GM21786 (cell line): ENCODE measurements at regions not wholly inside any gene's neighbourhood (a gene's known extent, or its start where the extent isn't known, plus 50 kb on each side); places are given as distances from the start of the nearest gene placed in this dataset.
"Not testable (repeated sequence)": the region's sequence is repeated elsewhere in the genome, so short reads cannot be mapped to it uniquely, and the experiment has no call there.

Source experiments
- ATAC-seq: cut with Tn5 transposase; IDR thresholded peaks from one replicate; pipeline ENCODE4 v1.9.1; 2021; ENCODE audit not compliant: unreplicated experiment

GRCh38 chr10:63077800-63078199 is 55.3 kb upstream of the NRBF2 start:
- no peak for ATAC-seq

DNA sequence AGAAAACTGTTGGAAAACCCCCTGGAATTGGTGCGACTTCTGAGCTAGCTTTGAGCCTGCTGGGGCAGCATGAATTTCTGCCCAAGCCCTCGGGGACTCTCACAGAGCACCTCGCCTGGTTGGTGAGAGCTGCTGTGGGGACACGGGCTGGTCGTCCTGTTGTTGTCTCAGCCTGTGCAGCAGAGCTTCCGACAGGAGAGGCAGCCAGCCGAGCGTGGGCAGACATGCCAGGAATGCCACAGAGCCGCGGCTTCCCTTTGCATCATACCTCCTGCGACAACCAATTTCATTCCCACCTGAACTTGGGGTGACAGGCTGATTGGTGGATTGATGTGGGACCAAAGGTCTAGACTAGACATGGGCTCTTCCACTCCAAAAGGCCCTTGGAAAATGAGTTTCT is 60.2 kb upstream of the NRBF2 start:
- ATAC-seq: no peak

- ATAC-seq: no peak
Observed at GRCh38 chr10:63071145-63071544, 62.0 kb upstream of the NRBF2 start.

DNA sequence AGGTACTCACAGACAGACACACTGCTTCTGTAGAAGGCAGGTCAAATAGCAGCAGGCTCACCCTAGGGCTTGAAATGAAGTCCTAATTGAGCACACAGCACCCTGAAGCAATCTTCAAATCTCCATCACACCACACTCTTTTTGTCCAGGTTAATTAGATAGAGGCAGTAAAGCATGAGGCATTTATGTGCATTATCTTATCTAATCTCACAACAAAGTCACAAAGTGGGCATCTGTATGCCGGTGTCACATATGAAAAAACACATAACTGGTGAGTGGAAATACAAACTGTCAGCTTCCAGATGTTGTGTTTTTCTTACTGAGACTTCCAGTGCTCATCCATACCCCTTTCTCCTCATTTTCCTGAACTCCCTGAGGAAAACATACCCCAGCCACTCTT is 63.8 kb upstream of the NRBF2 start:
- ATAC-seq: no peak

DNA sequence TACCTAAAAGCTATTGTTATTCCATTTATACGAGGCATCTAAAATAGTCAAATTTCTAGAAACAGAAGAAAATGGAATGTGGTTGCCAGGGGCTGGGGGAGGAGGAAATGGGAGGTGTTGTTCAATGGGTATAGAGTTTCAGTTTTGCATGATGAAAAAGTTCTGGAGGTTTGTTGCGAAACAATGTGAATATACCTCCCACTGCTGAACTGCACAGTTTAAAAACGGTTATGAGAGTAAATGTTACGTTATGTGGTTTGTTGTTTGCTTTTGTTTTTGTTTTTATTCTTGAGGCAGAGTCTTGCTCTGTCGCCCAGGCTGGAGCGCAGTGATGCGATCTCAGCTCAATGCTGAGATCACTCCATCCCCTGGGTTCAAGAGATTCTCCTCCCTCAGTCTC is 64.9 kb upstream of the NRBF2 start:
- ATAC-seq: no peak

DNA sequence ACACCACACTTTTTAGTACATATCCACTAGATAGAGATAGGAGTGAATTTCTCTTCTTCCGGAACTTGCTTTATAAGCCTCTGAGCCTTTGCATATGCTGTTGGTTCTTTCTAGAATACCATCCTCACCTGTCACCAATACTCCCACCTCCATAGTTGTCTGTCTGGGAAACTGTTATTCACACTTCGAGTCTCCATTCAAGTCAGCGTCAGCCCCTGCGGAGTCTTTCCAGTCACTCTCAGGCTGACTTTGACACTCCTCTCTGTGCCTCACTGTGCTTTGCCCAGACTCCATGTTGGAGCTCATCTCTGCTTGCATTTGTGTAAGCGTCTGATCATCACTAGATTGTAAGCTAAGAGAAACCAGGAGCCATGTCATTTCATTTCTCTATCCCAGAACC is 66.5 kb upstream of the NRBF2 start:
- ATAC-seq: no peak

- ATAC-seq: no peak
Observed at GRCh38 chr10:63064706-63065105, 68.4 kb upstream of the NRBF2 start.

GRCh38 chr10:63058236-63058635 is 74.9 kb upstream of the NRBF2 start:
- ATAC-seq: no peak

DNA sequence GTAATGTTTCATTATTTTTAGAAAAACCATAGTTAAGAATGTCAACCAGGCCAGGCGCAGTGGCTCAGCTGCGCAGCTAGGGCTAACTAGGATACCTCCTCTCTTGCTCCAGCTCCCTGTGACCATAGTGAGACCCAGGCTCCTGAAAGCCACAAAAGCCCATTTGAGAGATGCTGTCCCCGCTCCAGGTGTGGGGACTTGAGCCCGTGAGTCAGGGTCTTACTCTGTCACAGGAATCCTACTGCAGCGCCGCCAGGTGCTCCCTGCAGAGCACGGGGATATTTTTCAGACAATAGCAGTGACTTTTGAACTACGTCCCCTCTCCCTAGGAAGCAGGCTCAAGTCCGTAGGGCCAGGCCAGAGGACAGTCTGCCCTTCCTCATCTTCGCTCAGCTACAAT is 75.6 kb upstream of the NRBF2 start:
- no peak for ATAC-seq

DNA sequence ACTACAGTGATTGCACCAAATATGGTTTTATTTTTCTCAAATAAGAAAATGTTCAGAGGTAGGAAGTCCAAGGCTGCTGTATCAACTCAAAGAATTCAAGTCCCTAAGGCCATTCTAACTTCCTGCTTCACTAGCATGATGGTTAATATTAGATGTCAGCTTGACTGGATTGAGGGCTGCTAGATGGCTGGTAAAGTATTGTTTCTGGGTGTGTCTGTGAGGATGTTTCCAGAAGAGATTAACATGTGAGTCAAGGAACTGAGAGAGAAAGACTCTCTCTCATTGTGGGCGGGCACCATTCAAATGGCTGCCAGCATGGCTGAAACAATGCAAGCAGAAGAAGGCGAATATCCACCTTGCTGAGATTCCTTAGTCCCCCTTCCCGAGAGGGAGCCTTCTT is 77.4 kb upstream of the NRBF2 start:
- ATAC-seq: no peak

GRCh38 chr10:63054889-63055611 is 78.1 kb upstream of the NRBF2 start:
- no peak for ATAC-seq

- ATAC-seq: no peak
Observed at GRCh38 chr10:63052083-63052482, 81.0 kb upstream of the NRBF2 start.

DNA sequence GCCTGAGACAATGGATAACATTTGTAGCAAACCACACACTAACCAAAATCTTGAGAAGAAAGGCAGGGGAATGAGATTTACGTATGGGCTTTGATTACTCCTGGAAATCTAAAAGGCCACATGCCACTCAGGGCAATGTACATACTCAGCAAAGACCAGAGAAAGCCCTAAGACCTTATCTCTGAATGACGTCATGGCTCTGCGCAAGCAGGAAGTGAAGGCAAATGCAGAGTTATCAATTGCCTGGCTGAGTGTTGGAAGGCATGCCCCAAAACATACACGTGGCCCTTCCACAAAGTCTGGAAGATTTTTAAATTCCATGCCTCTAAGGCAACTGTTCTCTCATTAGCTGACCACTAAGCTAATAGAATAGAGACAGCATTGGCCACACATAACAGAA is 90.9 kb upstream of the NRBF2 start:
- no peak for ATAC-seq

DNA sequence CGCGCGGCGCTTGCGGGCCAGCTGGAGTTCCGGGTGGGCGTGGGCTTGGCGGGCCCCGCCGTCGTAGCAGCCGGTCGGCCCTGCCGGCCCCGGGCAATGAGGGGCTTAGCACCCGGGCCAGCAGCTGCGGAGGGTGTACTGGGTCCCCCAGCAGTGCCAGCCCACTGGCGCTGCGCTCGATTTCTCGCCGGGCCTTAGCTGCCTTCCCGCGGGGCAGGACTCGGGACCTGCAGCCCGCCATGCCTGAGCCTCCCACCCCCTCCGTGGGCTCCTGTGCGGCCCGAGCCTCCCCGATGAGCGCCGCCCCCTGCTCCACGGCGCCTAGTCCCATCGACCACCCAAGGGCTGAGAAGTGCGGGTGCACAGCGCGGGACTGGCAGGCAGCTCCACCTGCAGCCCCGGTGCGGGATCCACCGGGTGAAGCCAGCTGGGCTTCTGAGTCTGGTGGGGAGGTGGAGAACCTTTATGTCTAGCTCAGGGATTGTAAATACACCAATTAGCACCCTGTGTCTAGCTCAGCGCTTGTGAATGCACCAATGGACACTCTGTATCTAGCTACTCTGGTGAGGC is 99.4 kb upstream of the NRBF2 start:
- ATAC-seq: not testable (repeated sequence)

DNA sequence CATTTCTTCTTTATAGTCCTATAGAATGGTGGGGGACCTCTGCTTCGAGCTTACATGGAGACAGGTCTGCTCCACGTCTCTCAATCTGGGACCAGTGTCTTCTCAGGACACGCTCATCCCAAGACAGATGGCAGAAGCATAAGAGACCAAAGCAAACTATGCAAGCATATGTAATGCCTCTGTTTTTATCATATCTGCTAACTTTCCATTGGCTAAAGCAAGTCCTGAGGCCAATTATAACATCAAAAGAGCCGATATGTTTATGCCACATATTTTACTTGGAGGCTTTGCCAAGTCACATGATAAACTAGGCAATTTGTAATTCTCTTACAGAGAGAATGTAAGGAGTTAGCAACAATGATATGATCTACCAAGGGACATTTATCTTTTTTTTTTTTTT is 102.6 kb upstream of the NRBF2 start:
- ATAC-seq: no peak

DNA sequence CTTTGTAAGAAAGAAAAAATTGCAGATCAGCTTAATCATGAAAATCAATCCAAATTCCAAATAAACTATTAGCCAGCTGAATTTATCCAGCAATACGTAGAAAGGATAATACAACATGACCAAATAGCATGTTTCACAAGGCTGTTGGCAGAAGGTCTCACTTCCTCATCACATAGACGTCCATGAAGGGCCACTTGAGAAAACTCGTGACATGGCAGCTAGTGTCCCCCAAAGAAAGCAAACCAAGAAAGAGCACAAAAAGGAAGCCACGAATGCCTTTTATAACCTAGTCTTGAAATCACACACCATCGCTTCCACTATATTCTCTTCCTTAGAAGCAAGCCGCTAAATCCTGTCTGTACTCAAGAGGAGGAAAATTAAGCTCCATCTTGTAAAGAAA is 105.6 kb upstream of the NRBF2 start:
- ATAC-seq: no peak

DNA sequence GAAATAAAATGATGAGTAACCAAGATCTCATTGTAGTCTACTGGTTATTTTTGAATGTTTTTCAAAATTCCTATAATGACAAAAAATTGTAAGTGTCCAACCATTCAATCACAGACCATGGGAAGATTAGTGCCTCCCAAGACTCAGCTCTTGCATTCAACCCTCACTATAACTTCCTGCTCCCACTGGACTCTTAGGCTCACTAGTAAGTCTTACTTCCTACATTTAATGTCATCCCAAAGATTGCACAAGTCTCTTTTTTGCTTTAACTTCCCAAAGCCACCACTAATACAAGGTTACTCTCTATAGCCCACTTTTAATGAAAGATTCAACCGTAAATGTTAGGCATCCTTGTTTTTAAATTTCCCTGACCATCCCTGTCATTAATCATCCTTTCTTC is 111.9 kb upstream of the NRBF2 start:
- ATAC-seq: no peak

GRCh38 chr10:63013755-63014154 is 119.4 kb upstream of the NRBF2 start:
- no peak for ATAC-seq

GRCh38 chr10:63012623-63013022 is 120.5 kb upstream of the NRBF2 start:
- ATAC-seq: no peak

GRCh38 chr10:63010203-63010602 is 122.9 kb upstream of the NRBF2 start:
- ATAC-seq: no peak

GRCh38 chr10:63008491-63008890 is 124.6 kb upstream of the NRBF2 start:
- no peak for ATAC-seq

DNA sequence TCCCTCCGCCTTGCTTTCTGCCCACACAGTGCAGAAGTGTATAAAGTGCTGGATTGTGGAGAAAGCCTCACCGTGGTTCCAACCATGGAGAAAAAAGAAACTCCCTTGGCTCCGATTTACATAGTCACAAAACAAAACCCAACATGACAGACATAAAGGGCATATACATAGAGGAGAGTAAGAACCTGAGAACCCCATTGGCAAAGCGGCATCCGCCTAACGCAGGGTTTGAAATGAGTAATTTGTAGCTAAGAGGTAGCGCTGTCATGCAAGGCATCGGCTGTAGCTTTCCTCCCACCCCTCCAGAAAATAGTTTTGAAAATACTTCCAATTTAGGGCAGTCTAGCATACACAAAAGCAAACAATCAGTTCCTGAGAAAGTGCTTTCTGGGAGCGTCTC is 126.0 kb upstream of the NRBF2 start:
- ATAC-seq: no peak

GRCh38 chr10:63005246-63005645 is 127.9 kb upstream of the NRBF2 start:
- ATAC-seq: no peak
